Astrocyte (in vitro differentiated cells and primary cell): ENCODE measurements at regions not wholly inside any gene's neighbourhood (a gene's known extent, or its start where the extent isn't known, plus 50 kb on each side); places are given as distances from the start of the nearest gene placed in this dataset.

ENCODE experiments used
- CTCF ChIP-seq: IDR thresholded peaks from 2 replicates; pipeline ENCODE4 v1.5.1; 2011; ENCODE audit warnings: low read depth, mild to moderate bottlenecking, inconsistent platforms, low read length, moderate library complexity; ENCODE audit not compliant: insufficient read depth
- EZH2 ChIP-seq: IDR thresholded peaks from 2 replicates; pipeline ENCODE4 v1.6.1; 2012; ENCODE audit warnings: mild to moderate bottlenecking, low read length, inconsistent platforms; ENCODE audit not compliant: insufficient read depth

GRCh38 chr3:30511524-30512251 is 94.7 kb upstream of the TGFBR2 start:
- TF ChIP-seq CTCF (no peak), EZH2 (no peak)
